Stimulated activated CD4-positive, alpha-beta T cell treated with anti-CD3 and anti-CD28 coated beads, Interleukin-4, amount 100 ng/mL, for 24 hours (primary cell): ENCODE measurements at regions not wholly inside any gene's neighbourhood (a gene's known extent, or its start where the extent isn't known, plus 50 kb on each side); places are given as distances from the start of the nearest gene placed in this dataset.

Experiments used
- DNase-seq: peaks from one replicate; pipeline ENCODE4 v3.0.0-alpha.2; 2020

DNA sequence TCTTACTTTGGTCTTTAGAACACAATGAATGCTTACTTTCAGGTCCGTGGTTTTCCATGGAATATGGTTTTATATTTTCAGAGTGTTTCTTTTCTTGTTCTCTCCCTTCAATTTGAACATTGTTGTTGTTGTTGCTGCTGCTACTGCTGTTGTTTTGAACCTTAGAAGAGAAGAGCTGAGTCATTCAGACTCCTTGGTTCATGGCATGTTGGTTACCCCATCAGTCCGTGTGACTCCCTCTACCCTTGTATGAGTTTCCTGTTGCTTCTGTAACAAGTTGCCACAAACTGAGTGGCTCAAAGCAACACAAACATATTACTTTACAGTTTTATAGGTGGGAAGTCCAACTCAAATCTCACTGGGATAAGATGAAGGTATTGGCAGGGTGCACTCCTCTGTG lies 511.0 kb downstream of the INSC start:
- no peak for DNase-seq

GRCh38 chr11:15627560-15627959 lies 512.8 kb downstream of the INSC start:
- DNase-seq, result no peak

DNA sequence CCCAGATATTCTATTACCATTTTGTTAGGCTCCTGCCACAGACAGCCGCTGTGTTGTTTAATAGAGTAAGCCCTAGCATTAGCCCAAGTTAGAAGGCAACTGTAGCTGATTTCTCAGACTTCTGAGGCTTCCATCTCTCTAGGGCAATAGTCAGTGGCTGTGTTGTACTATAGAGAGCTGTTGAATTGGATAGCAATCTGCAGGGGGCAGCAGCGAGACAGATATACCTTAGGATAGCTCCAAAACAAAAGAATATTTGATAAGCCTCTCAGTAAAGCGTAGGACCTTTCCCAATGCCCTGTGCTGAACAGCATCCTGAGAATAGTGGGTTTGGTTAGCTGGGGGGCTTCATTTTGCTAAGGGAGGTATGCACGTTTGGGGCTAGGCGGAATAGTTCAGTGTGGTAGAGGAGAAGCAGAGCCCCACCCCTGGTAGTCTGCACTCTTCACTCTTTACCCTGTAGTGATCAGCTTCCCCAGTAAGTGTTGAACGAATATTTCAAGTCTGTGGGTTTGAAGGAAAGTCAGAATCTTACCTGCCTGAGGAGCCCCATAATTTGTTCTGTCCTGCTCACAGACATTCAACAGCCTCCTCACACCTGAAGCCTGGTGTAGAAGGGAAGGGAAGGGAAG lies 515.1 kb downstream of the INSC start:
- DNase-seq, result no peak

- DNase-seq, result no peak
These were observed 516.2 kb downstream of the INSC start for GRCh38 chr11:15630896-15631295.

GRCh38 chr11:15635521-15635920 lies 520.8 kb downstream of the INSC start:
- no peak for DNase-seq

DNA sequence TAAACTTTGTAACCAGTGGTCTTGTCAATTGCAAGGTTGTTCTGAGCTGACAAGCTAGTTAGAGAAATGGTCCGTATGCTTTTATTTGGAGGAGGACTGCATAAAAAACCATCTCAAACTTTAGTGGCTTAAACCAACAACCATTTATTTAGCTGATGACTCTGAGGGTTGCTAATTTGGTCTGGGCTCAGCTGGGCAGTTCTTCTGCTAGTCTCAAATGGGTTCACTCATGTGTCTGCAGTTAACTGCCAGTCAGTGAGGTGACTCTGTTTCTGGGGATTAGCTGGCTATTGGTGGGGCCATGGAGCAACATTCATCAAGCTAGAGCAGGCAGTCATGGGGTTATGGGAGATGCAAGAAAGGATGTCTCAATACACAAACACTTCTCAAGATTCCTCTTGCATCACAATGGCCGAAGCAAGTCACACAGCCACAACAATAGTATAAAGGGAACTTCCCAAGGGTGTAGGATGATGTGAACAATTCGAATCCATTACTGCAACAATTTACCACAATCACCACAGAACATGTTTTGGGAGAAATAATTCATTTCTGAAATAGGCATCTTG lies 521.9 kb downstream of the INSC start:
- DNase-seq, result no peak

DNA sequence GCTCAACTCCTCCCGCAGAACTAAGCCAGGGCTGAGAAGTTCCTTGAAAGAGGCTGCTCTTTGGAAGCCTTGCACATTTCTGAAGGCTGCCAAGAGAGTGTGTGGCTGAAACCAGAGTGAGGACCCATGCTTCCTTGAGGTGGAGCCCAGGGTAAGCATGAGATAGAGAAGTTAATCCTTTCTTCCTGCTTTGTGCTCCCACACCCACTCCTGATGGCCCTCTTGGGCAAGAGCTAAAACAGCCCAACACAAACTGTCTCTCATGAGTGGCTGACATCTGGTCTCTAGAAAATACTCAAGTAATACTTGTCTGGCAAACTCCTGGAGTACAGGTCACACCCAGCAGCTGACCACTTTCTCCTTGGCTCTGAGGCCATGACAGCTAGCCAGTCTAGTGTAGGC lies 523.7 kb downstream of the INSC start:
- DNase-seq, result no peak

DNA sequence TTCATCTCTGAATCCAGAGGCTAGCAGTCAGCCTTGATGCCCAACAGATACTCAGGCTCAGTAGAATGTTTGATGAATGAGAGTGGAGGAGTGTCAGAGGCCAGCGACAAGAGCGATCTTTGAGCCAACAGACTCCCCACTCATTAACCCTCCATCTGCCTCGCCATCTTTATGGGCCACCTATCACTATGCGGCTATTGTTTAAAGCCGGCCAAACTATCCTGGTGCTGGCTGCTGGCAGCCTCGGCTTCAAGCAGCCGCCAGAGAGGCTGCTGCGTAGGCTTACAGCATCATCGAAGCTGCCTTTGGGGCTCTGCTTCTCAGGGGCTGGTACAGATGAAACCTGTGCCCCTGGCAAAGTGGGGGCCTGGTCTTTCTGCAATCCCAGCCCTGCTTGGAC lies 525.6 kb downstream of the INSC start:
- DNase-seq, result no peak

DNA sequence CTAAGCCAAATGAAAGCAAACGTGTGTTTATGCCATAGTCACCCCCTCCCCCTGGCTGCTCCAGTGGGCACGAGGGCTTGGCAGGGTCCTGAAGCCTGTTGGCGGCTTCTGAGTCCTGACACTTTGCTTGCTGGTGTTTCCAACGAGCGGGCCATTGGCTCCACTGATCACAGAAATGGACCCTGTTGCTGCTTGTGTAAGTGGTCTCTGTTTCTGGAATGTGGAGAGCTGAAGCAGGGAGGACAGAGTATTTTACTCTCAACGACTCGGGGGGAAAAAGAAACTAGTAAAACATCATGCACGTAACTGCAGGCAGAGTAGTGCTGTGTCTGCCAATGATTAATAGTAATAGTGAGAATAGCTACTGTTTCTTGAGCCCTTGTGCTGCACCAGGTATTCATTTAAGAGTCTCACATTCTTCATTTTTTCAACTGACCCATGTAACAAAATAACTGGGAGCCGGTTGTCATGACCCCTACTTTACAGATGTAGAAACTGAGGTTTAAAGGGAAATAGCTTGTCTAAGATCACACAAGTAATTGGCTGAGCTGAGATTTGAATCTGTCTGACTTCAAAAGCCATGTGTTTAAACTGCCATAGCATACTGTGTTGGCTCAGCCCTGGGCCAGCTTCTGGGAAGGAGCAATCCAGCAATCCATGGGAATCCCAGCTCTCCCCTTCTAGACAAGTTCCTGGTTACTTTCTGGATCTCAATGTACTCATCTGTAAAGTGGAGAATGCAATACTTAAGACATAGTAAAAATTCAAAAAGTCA lies 526.7 kb downstream of the INSC start:
- no peak for DNase-seq

DNA sequence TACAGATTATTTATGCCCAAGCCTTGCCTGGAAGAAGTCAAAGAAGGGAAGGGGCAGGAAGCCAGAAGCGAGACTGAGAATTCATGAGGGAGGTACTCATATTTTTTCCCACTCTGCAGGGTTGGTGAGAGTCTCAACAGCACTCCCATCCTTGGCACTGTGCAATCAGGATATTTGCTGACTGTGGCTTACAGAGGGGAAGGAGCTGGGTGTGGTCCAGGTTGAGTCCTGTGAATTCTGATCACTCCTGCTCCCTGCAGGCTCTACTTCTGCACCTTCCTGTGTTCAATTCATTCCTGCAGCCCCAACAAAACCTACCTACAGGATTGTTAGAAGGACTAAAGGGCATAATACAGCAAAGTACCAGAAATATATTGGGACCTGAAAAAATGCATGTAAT lies 530.5 kb downstream of the INSC start:
- DNase-seq, result no peak

GRCh38 chr11:15649371-15650104 lies 534.8 kb downstream of the INSC start:
- no peak for DNase-seq

DNA sequence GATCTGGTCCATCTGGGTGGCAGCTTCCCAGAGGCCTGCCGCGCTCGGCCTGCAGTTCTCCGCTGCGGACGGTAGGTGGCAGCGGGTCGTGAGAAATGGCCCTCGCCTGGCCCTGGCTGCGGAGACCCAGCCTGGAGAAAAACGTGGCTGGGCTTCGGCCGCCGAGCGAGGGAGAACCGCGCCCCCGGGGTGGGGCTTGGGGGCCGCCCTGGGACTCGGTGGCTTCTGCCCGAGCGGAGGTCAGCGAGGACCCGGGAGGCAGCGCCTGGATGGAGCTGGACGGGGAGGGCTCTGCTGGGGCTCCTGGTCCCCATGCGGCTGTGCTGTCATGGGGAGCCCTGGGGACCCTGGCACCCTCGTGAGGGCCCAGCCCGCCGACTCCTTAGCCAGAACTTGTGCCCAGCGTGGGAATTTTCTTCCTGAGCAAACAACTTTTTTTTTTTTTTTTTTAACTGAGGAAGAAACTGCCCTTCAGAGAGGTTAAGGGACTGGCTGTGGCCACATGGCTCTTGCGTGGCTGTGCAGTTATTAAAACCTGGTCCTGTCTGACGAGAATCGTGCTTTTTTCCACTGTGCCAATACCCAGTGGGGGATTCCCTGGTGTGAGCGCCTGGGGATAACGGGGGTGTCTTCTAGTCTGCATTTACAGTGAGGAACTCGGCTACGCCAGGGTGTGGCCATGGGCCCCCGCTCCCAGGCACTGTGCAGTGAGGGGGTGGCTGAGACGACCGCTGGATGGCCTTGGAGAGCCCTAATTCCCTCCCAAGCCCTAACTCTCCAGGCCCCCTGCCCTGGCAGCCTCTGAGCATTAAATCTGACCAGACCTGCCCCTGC lies 535.6 kb downstream of the INSC start:
- peak; percentile 71 for DNase-seq

GRCh38 chr11:15651033-15651432 lies 536.3 kb downstream of the INSC start:
- DNase-seq, result no peak

GRCh38 chr11:15651816-15652215 lies 537.1 kb downstream of the INSC start:
- DNase-seq, result no peak

- no peak for DNase-seq
These were observed 538.5 kb downstream of the INSC start for GRCh38 chr11:15653191-15653710.

DNA sequence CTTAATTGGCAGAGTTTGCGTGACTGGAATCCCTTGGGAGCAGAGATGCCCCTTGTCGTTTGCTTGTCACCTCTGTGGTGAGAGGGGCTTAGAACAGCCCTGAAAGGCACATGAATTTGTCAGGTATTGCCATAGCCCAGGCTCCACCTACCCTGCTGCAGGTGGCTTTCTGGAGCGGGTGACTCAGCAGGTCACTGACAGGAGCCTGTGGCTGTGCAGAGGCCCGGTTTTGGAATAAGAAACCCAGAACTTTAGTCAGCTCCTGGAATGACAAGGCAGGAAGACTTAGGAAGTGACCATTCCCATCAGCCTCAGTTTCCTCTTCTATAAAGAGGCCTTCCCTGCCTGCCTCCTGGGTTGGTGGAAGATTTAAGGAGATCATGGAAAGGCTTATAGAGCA lies 539.7 kb downstream of the INSC start:
- no peak for DNase-seq

- DNase-seq, result no peak
These were observed 540.8 kb downstream of the INSC start for GRCh38 chr11:15655552-15655951.

DNA sequence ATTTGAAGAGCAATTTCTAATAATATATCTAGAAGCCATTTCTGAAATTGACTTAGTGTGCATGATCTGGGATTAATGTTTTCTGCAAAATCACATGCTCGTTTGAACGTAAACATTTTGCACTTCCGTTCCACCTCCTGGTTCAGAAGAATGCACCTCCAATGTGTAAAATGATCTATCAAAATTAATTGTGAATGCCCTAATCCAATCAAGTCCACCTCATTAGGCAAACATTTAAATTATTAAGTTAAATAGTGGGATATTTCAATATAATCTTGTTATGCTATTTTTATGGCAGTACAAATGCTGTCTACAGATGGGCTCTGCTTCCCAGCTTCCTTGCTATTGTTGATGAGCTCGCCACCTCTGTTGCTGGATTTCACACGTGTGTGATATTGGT lies 542.5 kb downstream of the INSC start:
- no peak for DNase-seq

- no peak for DNase-seq
These were observed 545.8 kb downstream of the INSC start for GRCh38 chr11:15660496-15660895.

- no peak for DNase-seq
These were observed 547.6 kb downstream of the INSC start for GRCh38 chr11:15662285-15662684.

GRCh38 chr11:15663777-15664218 lies 549.1 kb downstream of the INSC start:
- no peak for DNase-seq

GRCh38 chr11:15665368-15665871 lies 550.7 kb downstream of the INSC start:
- no peak for DNase-seq
